K562 (cell line): ENCODE measurements at regions not wholly inside any gene's neighbourhood (a gene's known extent, or its start where the extent isn't known, plus 50 kb on each side); places are given as distances from the start of the nearest gene placed in this dataset.

ENCODE experiments used
- CBX2 ChIP-seq: fragments of 200-600 bp; sonication (generic); IDR thresholded peaks from one replicate; pipeline ENCODE4 v1.6.1; 2012; ENCODE audit warnings: mild to moderate bottlenecking, low read length, inconsistent platforms; ENCODE audit not compliant: insufficient read depth, poor library complexity, severe bottlenecking
- CHD2 ChIP-seq: IDR thresholded peaks from 2 replicates; pipeline ENCODE4 v1.6.1; 2011; ENCODE audit warnings: low read depth, low read length
- MAZ ChIP-seq, 2 experiments: fragments of 450-650 bp in 1 of 2; sonication (generic) in 1 of 2; formaldehyde crosslinking; IDR thresholded peaks in 1 of 2; conservative IDR thresholded peaks in 1 of 2; 2 replicates each; pipeline versions ENCODE4 v1.4.0 to v1.5.0; 2020; ENCODE audit warnings: mild to moderate bottlenecking in 1 of 2, missing genetic modification reagents in 1 of 2
- NFIC ChIP-seq: fragments of 450-650 bp; IDR thresholded peaks from 2 replicates; pipeline ENCODE4 v1.6.1; 2017; ENCODE audit warnings: mild to moderate bottlenecking, inconsistent platforms
- SREBF2 ChIP-seq: sonication (generic); formaldehyde crosslinking; IDR thresholded peaks from 2 replicates; pipeline ENCODE4 v1.4.0; 2020; ENCODE audit warnings: mild to moderate bottlenecking, missing genetic modification reagents
- ZFX ChIP-seq: sonication (generic); formaldehyde crosslinking; IDR thresholded peaks from 2 replicates; pipeline ENCODE4 v1.8.0; 2022; ENCODE audit warnings: mild to moderate bottlenecking, missing genetic modification reagents, moderate library complexity
- ZNF77 ChIP-seq: fragments of 250-450 bp; sonication (Bioruptor Pico); IDR thresholded peaks from 2 replicates; pipeline ENCODE4 v1.5.0; 2020
- TF ChIP-seq, protein P1 (sequence below): sonication (generic); formaldehyde crosslinking; IDR thresholded peaks from 2 replicates; pipeline ENCODE4 v1.8.0; 2022; ENCODE audit warnings: mild to moderate bottlenecking, missing genetic modification reagents, borderline replicate concordance
- TF ChIP-seq, protein P2 (sequence below): fragments of 450-650 bp; IDR thresholded peaks from 2 replicates; pipeline ENCODE4 v1.6.1; 2016; ENCODE audit warnings: antibody characterized with exemption
- TF ChIP-seq, protein P3 (sequence below): fragments of 250-450 bp; sonication (Bioruptor Pico); IDR thresholded peaks from 2 replicates; pipeline ENCODE4 v1.4.0; 2020; ENCODE audit warnings: mild to moderate bottlenecking, moderate library complexity
- TF ChIP-seq, protein P4 (sequence below), 3 experiments: IDR thresholded peaks in 2 of 3; conservative IDR thresholded peaks in 1 of 3; 2 replicates each; pipeline ENCODE4 v1.5.1; 2011 to 2012; ENCODE audit warnings: low read length in 3 of 3, mild to moderate bottlenecking in 3 of 3, control low read depth in 2 of 3, improper control_type of control experiment in 1 of 3, inconsistent platforms in 1 of 3, low read depth in 1 of 3, mixed read lengths in 1 of 3, moderate library complexity in 1 of 3; ENCODE audit not compliant: insufficient read depth in 2 of 3
- TF ChIP-seq, protein P5 (sequence below): fragments of 450-650 bp; IDR thresholded peaks from 2 replicates; pipeline ENCODE4 v1.6.1; 2016; ENCODE audit warnings: low read depth, mild to moderate bottlenecking, moderate library complexity

DNA sequence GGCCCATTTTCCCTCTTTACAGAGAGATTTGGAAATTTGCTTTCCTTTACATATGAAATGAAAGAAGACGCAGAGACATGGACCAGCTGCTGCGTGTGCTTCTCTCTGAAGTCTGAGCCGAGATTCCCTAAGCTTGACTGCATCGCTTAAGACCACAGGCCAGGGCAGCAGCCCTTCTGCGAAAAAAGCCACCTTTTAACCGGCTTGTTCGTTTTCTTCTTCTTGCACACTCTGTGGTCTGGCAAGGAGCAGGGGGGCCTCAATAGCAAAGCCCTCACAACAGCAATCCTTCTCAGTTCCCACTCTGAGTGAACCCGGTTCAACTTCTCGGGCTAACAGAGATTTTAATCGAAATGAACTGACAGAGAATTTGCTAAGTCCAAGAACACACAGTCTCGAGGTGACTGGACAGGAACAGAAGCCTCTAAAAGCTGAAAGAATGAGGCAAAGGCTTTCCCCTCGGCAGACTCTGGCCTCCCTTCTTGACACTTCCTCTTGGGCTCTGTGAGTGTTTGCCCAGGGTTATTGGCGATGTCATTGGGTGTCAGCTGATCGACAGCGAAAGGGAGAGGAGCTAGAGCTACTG is 512.9 kb upstream of the KLF4 start:
- TF ChIP-seq NFIC (no peak), ZNF77 (CRISPR knock-in tag) (no peak), SREBF2 (CRISPR knock-in tag) (no peak), CBX2 (no peak), ZFX (CRISPR knock-in tag) (no peak), MAZ (CRISPR knock-in tag; conservative IDR thresholded peaks at IDR 0.05 in 1 of 2, IDR thresholded peaks at IDR 0.05 in 1 of 2) (no peak), CHD2 (no peak)
- TF ChIP-seq, protein P1, sequence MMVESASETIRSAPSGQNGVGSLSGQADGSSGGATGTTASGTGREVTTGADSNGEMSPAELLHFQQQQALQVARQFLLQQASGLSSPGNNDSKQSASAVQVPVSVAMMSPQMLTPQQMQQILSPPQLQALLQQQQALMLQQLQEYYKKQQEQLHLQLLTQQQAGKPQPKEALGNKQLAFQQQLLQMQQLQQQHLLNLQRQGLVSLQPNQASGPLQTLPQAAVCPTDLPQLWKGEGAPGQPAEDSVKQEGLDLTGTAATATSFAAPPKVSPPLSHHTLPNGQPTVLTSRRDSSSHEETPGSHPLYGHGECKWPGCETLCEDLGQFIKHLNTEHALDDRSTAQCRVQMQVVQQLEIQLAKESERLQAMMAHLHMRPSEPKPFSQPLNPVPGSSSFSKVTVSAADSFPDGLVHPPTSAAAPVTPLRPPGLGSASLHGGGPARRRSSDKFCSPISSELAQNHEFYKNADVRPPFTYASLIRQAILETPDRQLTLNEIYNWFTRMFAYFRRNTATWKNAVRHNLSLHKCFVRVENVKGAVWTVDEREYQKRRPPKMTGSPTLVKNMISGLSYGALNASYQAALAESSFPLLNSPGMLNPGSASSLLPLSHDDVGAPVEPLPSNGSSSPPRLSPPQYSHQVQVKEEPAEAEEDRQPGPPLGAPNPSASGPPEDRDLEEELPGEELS (CRISPR knock-in tag), result no peak
- TF ChIP-seq, protein P2, sequence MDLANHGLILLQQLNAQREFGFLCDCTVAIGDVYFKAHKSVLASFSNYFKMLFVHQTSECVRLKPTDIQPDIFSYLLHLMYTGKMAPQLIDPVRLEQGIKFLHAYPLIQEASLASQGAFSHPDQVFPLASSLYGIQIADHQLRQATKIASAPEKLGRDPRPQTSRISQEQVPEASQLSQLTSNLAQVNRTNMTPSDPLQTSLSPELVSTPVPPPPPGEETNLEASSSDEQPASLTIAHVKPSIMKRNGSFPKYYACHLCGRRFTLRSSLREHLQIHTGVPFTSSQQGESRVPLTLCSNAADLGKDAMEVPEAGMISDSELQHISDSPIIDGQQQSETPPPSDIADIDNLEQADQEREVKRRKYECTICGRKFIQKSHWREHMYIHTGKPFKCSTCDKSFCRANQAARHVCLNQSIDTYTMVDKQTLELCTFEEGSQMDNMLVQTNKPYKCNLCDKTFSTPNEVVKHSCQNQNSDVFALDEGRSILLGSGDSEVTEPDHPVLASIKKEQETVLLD, result no peak
- TF ChIP-seq, protein P3, sequence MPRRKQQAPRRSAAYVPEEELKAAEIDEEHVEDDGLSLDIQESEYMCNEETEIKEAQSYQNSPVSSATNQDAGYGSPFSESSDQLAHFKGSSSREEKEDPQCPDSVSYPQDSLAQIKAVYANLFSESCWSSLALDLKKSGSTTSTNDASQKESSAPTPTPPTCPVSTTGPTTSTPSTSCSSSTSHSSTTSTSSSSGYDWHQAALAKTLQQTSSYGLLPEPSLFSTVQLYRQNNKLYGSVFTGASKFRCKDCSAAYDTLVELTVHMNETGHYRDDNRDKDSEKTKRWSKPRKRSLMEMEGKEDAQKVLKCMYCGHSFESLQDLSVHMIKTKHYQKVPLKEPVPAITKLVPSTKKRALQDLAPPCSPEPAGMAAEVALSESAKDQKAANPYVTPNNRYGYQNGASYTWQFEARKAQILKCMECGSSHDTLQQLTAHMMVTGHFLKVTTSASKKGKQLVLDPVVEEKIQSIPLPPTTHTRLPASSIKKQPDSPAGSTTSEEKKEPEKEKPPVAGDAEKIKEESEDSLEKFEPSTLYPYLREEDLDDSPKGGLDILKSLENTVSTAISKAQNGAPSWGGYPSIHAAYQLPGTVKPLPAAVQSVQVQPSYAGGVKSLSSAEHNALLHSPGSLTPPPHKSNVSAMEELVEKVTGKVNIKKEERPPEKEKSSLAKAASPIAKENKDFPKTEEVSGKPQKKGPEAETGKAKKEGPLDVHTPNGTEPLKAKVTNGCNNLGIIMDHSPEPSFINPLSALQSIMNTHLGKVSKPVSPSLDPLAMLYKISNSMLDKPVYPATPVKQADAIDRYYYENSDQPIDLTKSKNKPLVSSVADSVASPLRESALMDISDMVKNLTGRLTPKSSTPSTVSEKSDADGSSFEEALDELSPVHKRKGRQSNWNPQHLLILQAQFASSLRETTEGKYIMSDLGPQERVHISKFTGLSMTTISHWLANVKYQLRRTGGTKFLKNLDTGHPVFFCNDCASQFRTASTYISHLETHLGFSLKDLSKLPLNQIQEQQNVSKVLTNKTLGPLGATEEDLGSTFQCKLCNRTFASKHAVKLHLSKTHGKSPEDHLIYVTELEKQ (CRISPR knock-in tag), result no peak
- TF ChIP-seq, protein P4, sequence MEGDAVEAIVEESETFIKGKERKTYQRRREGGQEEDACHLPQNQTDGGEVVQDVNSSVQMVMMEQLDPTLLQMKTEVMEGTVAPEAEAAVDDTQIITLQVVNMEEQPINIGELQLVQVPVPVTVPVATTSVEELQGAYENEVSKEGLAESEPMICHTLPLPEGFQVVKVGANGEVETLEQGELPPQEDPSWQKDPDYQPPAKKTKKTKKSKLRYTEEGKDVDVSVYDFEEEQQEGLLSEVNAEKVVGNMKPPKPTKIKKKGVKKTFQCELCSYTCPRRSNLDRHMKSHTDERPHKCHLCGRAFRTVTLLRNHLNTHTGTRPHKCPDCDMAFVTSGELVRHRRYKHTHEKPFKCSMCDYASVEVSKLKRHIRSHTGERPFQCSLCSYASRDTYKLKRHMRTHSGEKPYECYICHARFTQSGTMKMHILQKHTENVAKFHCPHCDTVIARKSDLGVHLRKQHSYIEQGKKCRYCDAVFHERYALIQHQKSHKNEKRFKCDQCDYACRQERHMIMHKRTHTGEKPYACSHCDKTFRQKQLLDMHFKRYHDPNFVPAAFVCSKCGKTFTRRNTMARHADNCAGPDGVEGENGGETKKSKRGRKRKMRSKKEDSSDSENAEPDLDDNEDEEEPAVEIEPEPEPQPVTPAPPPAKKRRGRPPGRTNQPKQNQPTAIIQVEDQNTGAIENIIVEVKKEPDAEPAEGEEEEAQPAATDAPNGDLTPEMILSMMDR (IDR thresholded peaks at IDR 0.05 in 2 of 3, conservative IDR thresholded peaks at IDR 0.05 in 1 of 3; ENCODE audit: insufficient read depth in 2 of 3, low read depth in 1 of 3, low read length in 3 of 3), result no peak
- TF ChIP-seq, protein P5, sequence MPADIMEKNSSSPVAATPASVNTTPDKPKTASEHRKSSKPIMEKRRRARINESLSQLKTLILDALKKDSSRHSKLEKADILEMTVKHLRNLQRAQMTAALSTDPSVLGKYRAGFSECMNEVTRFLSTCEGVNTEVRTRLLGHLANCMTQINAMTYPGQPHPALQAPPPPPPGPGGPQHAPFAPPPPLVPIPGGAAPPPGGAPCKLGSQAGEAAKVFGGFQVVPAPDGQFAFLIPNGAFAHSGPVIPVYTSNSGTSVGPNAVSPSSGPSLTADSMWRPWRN, result no peak
